GM12878 (cell line): ENCODE measurements at regions not wholly inside any gene's neighbourhood (a gene's known extent, or its start where the extent isn't known, plus 50 kb on each side); places are given as distances from the start of the nearest gene placed in this dataset.

Experiments used
- CHD1 ChIP-seq: IDR thresholded peaks from 2 replicates; pipeline ENCODE4 v1.6.1; 2012; ENCODE audit warnings: low read depth, low read length, improper control_type of control experiment
- CTCF ChIP-seq, 3 experiments: IDR thresholded peaks in 2 of 3; conservative IDR thresholded peaks in 1 of 3; 2 replicates each; pipeline ENCODE4 v1.5.1; 2011; ENCODE audit warnings: low read depth in 3 of 3, low read length in 3 of 3, mild to moderate bottlenecking in 3 of 3, control low read depth in 2 of 3, moderate library complexity in 2 of 3, inconsistent platforms in 1 of 3, mixed read lengths in 1 of 3; ENCODE audit not compliant: control insufficient read depth in 2 of 3, insufficient read depth in 1 of 3; ENCODE audit errors: extremely low read depth in 1 of 3
- EZH2 ChIP-seq: IDR thresholded peaks from 2 replicates; pipeline ENCODE4 v1.6.1; 2012; ENCODE audit warnings: low read depth, mild to moderate bottlenecking, control low read depth, inconsistent platforms, low read length, borderline replicate concordance; ENCODE audit not compliant: control insufficient read depth

DNA sequence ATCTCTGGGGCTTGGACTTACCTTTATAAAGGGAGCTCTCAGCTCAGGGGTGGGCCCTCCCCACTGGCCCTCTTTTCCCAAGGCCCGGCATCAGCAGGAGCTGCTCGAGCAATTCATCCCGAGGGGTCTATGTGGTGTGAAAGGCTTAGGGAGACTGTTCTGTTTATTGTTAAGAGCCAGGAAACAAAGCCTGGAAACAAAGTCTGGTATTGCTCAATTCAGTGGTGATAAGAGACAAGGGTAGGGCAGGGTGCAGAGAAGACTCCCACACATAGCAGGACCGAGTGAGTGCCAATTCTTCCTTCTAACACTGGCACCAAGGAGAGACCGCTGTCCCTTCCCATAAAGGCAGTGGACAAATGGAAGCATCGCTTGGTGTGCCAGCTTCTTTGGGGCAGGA is 750.7 kb downstream of the KCNJ18 start:
- no peak for TF ChIP-seq CTCF (IDR thresholded peaks at IDR 0.05 in 2 of 3, conservative IDR thresholded peaks at IDR 0.05 in 1 of 3; ENCODE audit: control insufficient read depth in 2 of 3, extremely low read depth in 1 of 3, insufficient read depth in 1 of 3, low read depth in 3 of 3, low read length in 3 of 3)
- TF ChIP-seq EZH2: no peak
- no peak for TF ChIP-seq CHD1
